WTC11 (cell line): ENCODE measurements at regions not wholly inside any gene's neighbourhood (a gene's known extent, or its start where the extent isn't known, plus 50 kb on each side); places are given as distances from the start of the nearest gene placed in this dataset.
"Not testable (repeated sequence)": the region's sequence is repeated elsewhere in the genome, so short reads cannot be mapped to it uniquely, and the experiment has no call there.

ENCODE experiments used
- ATAC-seq: fragments of 200-7000 bp; cut with Tn5 transposase; 2 replicates; pipeline ENCODE4 v1.10.0; 2021; ENCODE audit warnings: mild to moderate bottlenecking, moderate library complexity
- CTCF ChIA-PET: fragments of 300-600 bp; sonication (Branson Sonifier 250); formaldehyde crosslinking; loops from one replicate; lab custom pipeline; 2021; ENCODE audit warnings: antibody characterized with exemption; lab: Charles Lee
- POLR2A ChIA-PET: fragments of 350-600 bp; sonication (Branson Sonifier 250); formaldehyde crosslinking; loops from one replicate; lab custom pipeline; 2021; ENCODE audit warnings: antibody characterized with exemption; lab: Charles Lee
- DNase-seq: peaks from one replicate; pipeline ENCODE4 v3.0.0; 2021; ENCODE audit warnings: low spot score
- H3K27ac Mint-ChIP-seq: 2 replicates; pipeline ENCODE4 v1.8.0; 2021; ENCODE audit warnings: mixed read lengths
- H3K27me3 Mint-ChIP-seq: 2 replicates; pipeline ENCODE4 v1.8.0; 2021; ENCODE audit warnings: low read depth, mild to moderate bottlenecking, moderate library complexity, mixed read lengths
- H3K36me3 Mint-ChIP-seq: 2 replicates; pipeline ENCODE4 v1.8.0; 2021; ENCODE audit warnings: mixed read lengths
- H3K4me1 Mint-ChIP-seq: 2 replicates; pipeline ENCODE4 v1.8.0; 2022; ENCODE audit warnings: mixed read lengths
- H3K4me3 Mint-ChIP-seq: 2 replicates; pipeline ENCODE4 v1.8.0; 2021; ENCODE audit warnings: mild to moderate bottlenecking, moderate library complexity, mixed read lengths
- H3K9me3 Mint-ChIP-seq: 2 replicates; pipeline ENCODE4 v1.8.0; 2021; ENCODE audit warnings: mixed read lengths
- ATF2 ChIP-seq: sonication (generic); formaldehyde crosslinking; IDR thresholded peaks from 2 replicates; pipeline ENCODE4 v1.8.1; 2022; ENCODE audit warnings: low read depth, missing genetic modification reagents, borderline replicate concordance
- ATF3 ChIP-seq: sonication (generic); formaldehyde crosslinking; conservative IDR thresholded peaks from 2 replicates; pipeline ENCODE4 v1.8.1; 2022; ENCODE audit warnings: mild to moderate bottlenecking, missing genetic modification reagents
- ATF6 ChIP-seq: sonication (generic); formaldehyde crosslinking; IDR thresholded peaks from 2 replicates; pipeline ENCODE4 v1.8.1; 2023; ENCODE audit warnings: mild to moderate bottlenecking, missing genetic modification reagents
- CBFB ChIP-seq: sonication (generic); formaldehyde crosslinking; IDR thresholded peaks from 2 replicates; pipeline ENCODE4 v1.8.1; 2022; ENCODE audit warnings: mild to moderate bottlenecking, low read depth, missing genetic modification reagents
- CREM ChIP-seq: sonication (generic); formaldehyde crosslinking; IDR thresholded peaks from 2 replicates; pipeline ENCODE4 v1.8.1; 2022; ENCODE audit warnings: mild to moderate bottlenecking, missing genetic modification reagents, moderate library complexity
- E2F1 ChIP-seq: sonication (generic); formaldehyde crosslinking; IDR thresholded peaks from 2 replicates; pipeline ENCODE4 v1.8.0; 2022; ENCODE audit warnings: mild to moderate bottlenecking, missing genetic modification reagents
- ELF4 ChIP-seq: sonication (generic); formaldehyde crosslinking; IDR thresholded peaks from 2 replicates; pipeline ENCODE4 v1.8.1; 2022; ENCODE audit warnings: low read depth, mild to moderate bottlenecking, moderate library complexity, missing genetic modification reagents
- FOXJ3 ChIP-seq: sonication (generic); formaldehyde crosslinking; IDR thresholded peaks from 2 replicates; pipeline ENCODE4 v1.9.0; 2021; ENCODE audit warnings: missing genetic modification reagents, mild to moderate bottlenecking, borderline replicate concordance
- GTF2I ChIP-seq: fragments of 250-450 bp; sonication (Bioruptor Pico); conservative IDR thresholded peaks from 2 replicates; pipeline ENCODE4 v1.4.0; 2021; ENCODE audit warnings: mild to moderate bottlenecking
- HMGXB4 ChIP-seq: sonication (generic); formaldehyde crosslinking; IDR thresholded peaks from 2 replicates; pipeline ENCODE4 v1.8.1; 2023; ENCODE audit warnings: mild to moderate bottlenecking, moderate library complexity, missing genetic modification reagents
- NFE2L1 ChIP-seq: sonication (generic); formaldehyde crosslinking; IDR thresholded peaks from 2 replicates; pipeline ENCODE4 v1.8.1; 2023; ENCODE audit warnings: missing genetic modification reagents
- SOX15 ChIP-seq: fragments of 250-450 bp; sonication (Bioruptor Pico); IDR thresholded peaks from 2 replicates; pipeline ENCODE4 v1.9.0; 2021; ENCODE audit warnings: mild to moderate bottlenecking
- STAT6 ChIP-seq: sonication (generic); formaldehyde crosslinking; conservative IDR thresholded peaks from 2 replicates; pipeline ENCODE4 v1.8.1; 2023; ENCODE audit warnings: mild to moderate bottlenecking, low read depth, missing genetic modification reagents, moderate library complexity
- TCF7 ChIP-seq: sonication (generic); formaldehyde crosslinking; IDR thresholded peaks from 2 replicates; pipeline ENCODE4 v1.8.0; 2022; ENCODE audit warnings: mild to moderate bottlenecking, low read depth, missing genetic modification reagents, moderate library complexity
- TP53 ChIP-seq: sonication (generic); formaldehyde crosslinking; IDR thresholded peaks from 2 replicates; pipeline ENCODE4 v1.8.1; 2023; ENCODE audit warnings: mild to moderate bottlenecking, missing genetic modification reagents
- ZNF281 ChIP-seq: sonication (generic); formaldehyde crosslinking; IDR thresholded peaks from 2 replicates; pipeline ENCODE4 v1.8.0; 2023; ENCODE audit warnings: mild to moderate bottlenecking, missing genetic modification reagents
- ZNF317 ChIP-seq: sonication (generic); formaldehyde crosslinking; IDR thresholded peaks from 2 replicates; pipeline ENCODE4 v1.8.1; 2023; ENCODE audit warnings: low read depth, mild to moderate bottlenecking, moderate library complexity, missing genetic modification reagents, borderline replicate concordance
- ZNF425 ChIP-seq: fragments of 250-450 bp; sonication (Bioruptor Pico); conservative IDR thresholded peaks from 2 replicates; pipeline ENCODE4 v1.9.0; 2021; ENCODE audit warnings: mild to moderate bottlenecking
- ZNF512 ChIP-seq: sonication (generic); formaldehyde crosslinking; IDR thresholded peaks from 2 replicates; pipeline ENCODE4 v1.8.1; 2022; ENCODE audit warnings: missing genetic modification reagents, borderline replicate concordance

- H3K27ac Mint-ChIP-seq = no peak overlapping the region
- peaks cover 28% of the 10 kb centered on the region for H3K4me1 Mint-ChIP-seq
- TF ChIP-seq ZNF281 = no peak
- no peak for TF ChIP-seq ATF3 (CRISPR knock-in tag)
- TF ChIP-seq GTF2I (CRISPR knock-in tag) = no peak
- no peak for TF ChIP-seq E2F1 (CRISPR knock-in tag)
- no peak for TF ChIP-seq NFE2L1 (CRISPR knock-in tag)
- TF ChIP-seq ZNF425 (CRISPR knock-in tag) = no peak
- no peak for TF ChIP-seq HMGXB4 (CRISPR knock-in tag)
- TF ChIP-seq TCF7 (CRISPR knock-in tag) = no peak
- no peak for TF ChIP-seq FOXJ3 (CRISPR knock-in tag)
- no peak for TF ChIP-seq CBFB (CRISPR knock-in tag)
- no peak for TF ChIP-seq ZNF317 (CRISPR knock-in tag)
- TF ChIP-seq SOX15 = no peak
- no peak for TF ChIP-seq ZNF512 (CRISPR knock-in tag)
- no peak for TF ChIP-seq ELF4
- no peak for TF ChIP-seq ATF6 (CRISPR knock-in tag)
- no peak for TF ChIP-seq STAT6
- no peak for TF ChIP-seq TP53 (CRISPR knock-in tag)
- TF ChIP-seq CREM (CRISPR knock-in tag) = no peak
- TF ChIP-seq ATF2 (CRISPR knock-in tag) = no peak
- H3K9me3 Mint-ChIP-seq = no peaks in the 10 kb centered on the region
- no peak for DNase-seq
- H3K27me3 Mint-ChIP-seq = no peaks in the 10 kb centered on the region
- H3K36me3 Mint-ChIP-seq = no peaks in the 10 kb centered on the region
- H3K4me3 Mint-ChIP-seq = no peak overlapping the region
- ChIA-PET POLR2A (no interaction called here), CTCF (no interaction called here)
- ATAC-seq = no peak
These were observed 70.5 kb upstream of the GOLGA8B start for GRCh38 chr15:34653992-34654391.

GRCh38 chr15:34653326-34653725, 69.9 kb upstream of the GOLGA8B start:
- H3K27me3 Mint-ChIP-seq, POLR2A ChIA-PET, ATAC-seq, H3K9me3 Mint-ChIP-seq, CTCF ChIA-PET, H3K36me3 Mint-ChIP-seq, H3K4me3 Mint-ChIP-seq, DNase-seq, H3K27ac Mint-ChIP-seq: not testable (repeated sequence)
- H3K4me1 Mint-ChIP-seq = peaks cover 26% of the 10 kb centered on the region
